NT2/D1 (cell line): ENCODE measurements at regions not wholly inside any gene's neighbourhood (a gene's known extent, or its start where the extent isn't known, plus 50 kb on each side); places are given as distances from the start of the nearest gene placed in this dataset.

Source experiments
- DNase-seq: peaks from one replicate; pipeline ENCODE4 v3.0.0-alpha.2; 2011; ENCODE audit warnings: low read depth, low spot score
- H3K27me3 ChIP-seq: 2 replicates; pipeline ENCODE4 v1.6.0; 2011; ENCODE audit warnings: mild to moderate bottlenecking; ENCODE audit not compliant: insufficient read length, insufficient read depth
- H3K36me3 ChIP-seq: 2 replicates; pipeline ENCODE4 v1.6.1; 2011; ENCODE audit warnings: mild to moderate bottlenecking, low read length, mixed read lengths; ENCODE audit not compliant: insufficient read depth, insufficient read length
- H3K4me1 ChIP-seq: 2 replicates; pipeline ENCODE4 v1.5.1; 2011; ENCODE audit not compliant: insufficient read depth, insufficient read length
- H3K4me3 ChIP-seq: 2 replicates; pipeline ENCODE4 v1.5.1; 2011; ENCODE audit warnings: low read depth; ENCODE audit not compliant: insufficient read length
- H3K9ac ChIP-seq: 2 replicates; pipeline ENCODE4 v1.6.0; 2011; ENCODE audit warnings: low read depth; ENCODE audit not compliant: insufficient read length
- H3K9me3 ChIP-seq: 2 replicates; pipeline ENCODE4 v1.5.1; 2011; ENCODE audit warnings: mild to moderate bottlenecking, low read length; ENCODE audit not compliant: insufficient read depth
- SUZ12 ChIP-seq: IDR thresholded peaks from 2 replicates; pipeline ENCODE4 v1.6.1; 2011; ENCODE audit not compliant: insufficient read length, insufficient read depth; ENCODE audit errors: extremely low read depth
- YY1 ChIP-seq: IDR thresholded peaks from 2 replicates; pipeline ENCODE4 v1.6.1; 2011; ENCODE audit not compliant: insufficient read length, insufficient read depth
- ZNF274 ChIP-seq: IDR thresholded peaks from 2 replicates; pipeline ENCODE4 v1.6.1; 2011; ENCODE audit warnings: mild to moderate bottlenecking, low read depth, low read length

DNA sequence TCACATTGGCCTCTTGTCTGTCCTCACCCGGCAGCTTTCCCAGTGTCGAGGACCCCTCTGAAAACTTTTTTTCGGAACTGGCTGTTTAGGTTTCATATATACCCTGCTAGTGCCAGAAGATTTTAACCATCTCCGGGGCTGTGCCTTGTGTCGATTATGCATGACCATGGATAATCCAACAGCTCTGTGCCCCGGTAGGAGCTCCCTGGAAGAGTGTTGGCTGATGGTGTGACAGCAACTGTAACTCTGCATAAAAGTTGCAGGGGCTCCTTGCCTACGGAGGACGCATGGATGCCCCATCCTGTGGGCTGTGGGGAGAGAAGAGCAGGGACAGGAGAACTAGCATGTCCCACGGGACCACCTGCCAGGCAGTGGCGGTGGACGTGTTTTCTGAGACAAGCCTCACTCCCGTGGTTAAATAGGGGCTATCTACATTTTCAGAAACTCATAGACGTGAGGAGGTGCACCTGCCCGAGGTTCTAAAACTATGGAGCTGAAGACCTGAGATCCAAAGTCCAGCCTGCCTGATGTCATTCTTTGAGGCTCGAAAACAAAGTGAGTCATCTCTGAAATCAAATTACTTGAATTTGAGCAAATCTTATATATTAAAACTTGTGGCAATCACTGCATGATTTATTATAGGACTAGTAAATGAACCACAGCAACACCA, 437.2 kb upstream of the HS6ST1 start:
- Histone ChIP-seq H3K9me3 (no peaks in the 10 kb centered on the region), H3K36me3 (no peaks in the 10 kb centered on the region), H3K4me1 (peaks cover 5% of the 10 kb centered on the region), H3K27me3 (no peaks in the 10 kb centered on the region), H3K9ac (no peak overlapping the region), H3K4me3 (no peak overlapping the region)
- TF ChIP-seq ZNF274, result no peak
- TF ChIP-seq YY1, result no peak
- no peak for TF ChIP-seq SUZ12
- DNase-seq, result no peak

DNA sequence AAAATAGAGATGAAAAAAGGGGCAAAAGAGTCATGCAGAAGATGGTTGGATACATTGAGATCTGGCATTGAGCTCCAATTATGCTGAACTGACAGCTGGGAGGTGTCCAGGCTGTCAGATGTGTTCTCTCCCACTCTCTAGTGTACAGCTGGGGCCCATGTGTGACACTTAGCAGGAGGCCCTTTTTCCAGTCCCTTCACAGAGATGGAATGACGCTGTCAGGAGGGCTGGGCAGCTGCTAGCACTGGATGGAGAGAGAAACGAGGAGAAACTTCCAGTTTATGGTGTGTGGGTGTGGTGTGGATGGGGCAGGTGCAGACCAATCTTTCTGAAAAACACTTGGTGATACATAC, 437.7 kb upstream of the HS6ST1 start:
- no peaks in the 10 kb centered on the region for H3K36me3 ChIP-seq
- peaks cover 5% of the 10 kb centered on the region for H3K4me1 ChIP-seq
- H3K9me3 ChIP-seq, result no peaks in the 10 kb centered on the region
- H3K4me3 ChIP-seq, result no peak overlapping the region
- H3K27me3 ChIP-seq, result no peaks in the 10 kb centered on the region
- no peak for DNase-seq
- no peak overlapping the region for H3K9ac ChIP-seq
- TF ChIP-seq SUZ12, result no peak

DNA sequence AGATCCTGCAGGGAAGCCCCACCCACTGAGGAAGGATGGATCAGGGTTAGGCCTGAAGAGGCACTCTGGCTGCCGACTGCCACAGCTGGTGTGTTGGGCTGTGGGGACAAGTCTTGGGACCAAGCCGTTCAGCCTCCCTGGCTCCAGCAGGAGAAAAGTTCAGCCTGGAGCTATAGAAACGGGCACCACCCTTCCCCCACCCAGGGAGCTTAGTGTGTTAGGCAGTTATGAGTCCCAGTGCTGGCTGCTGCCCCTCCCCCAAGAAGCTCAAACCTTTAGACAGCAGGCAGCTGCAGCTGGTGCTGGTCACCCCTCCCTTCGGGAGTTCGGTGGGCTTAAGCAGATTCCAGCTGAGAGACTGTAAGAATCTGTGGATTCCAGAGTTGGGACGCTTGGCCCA, 447.1 kb upstream of the HS6ST1 start:
- DNase-seq, result no peak
- no peak overlapping the region for H3K9ac ChIP-seq
- H3K4me3 ChIP-seq, result no peak overlapping the region
- H3K27me3 ChIP-seq, result no peaks in the 10 kb centered on the region
- no peaks in the 10 kb centered on the region for H3K36me3 ChIP-seq
- peaks cover 5% of the 10 kb centered on the region for H3K4me1 ChIP-seq
- peaks cover 9% of the 10 kb centered on the region; the same call in 1 of the 2 replicates for H3K9me3 ChIP-seq
- TF ChIP-seq YY1, result no peak
- no peak for TF ChIP-seq SUZ12
- TF ChIP-seq ZNF274, result no peak

GRCh38 chr2:128768041-128768440, 449.4 kb upstream of the HS6ST1 start:
- H3K4me3 ChIP-seq, result no peak overlapping the region
- no peaks in the 10 kb centered on the region for H3K9me3 ChIP-seq
- H3K9ac ChIP-seq, result no peak overlapping the region
- TF ChIP-seq YY1 (no peak), SUZ12 (no peak), ZNF274 (no peak)
- H3K4me1 ChIP-seq, result peaks cover 5% of the 10 kb centered on the region
- H3K27me3 ChIP-seq, result no peaks in the 10 kb centered on the region
- DNase-seq, result no peak
- H3K36me3 ChIP-seq, result no peaks in the 10 kb centered on the region

- Histone ChIP-seq H3K36me3 (no peaks in the 10 kb centered on the region), H3K27me3 (no peaks in the 10 kb centered on the region), H3K4me1 (peaks cover 5% of the 10 kb centered on the region), H3K9me3 (no peaks in the 10 kb centered on the region), H3K4me3 (no peak overlapping the region), H3K9ac (no peak overlapping the region)
- TF ChIP-seq ZNF274, result no peak
- no peak for TF ChIP-seq YY1
- TF ChIP-seq SUZ12, result no peak
- no peak for DNase-seq
Observed at GRCh38 chr2:128769457-128770142, 450.9 kb upstream of the HS6ST1 start.

GRCh38 chr2:128770143-128771085, 451.7 kb upstream of the HS6ST1 start:
- DNase-seq, result no peak
- Histone ChIP-seq H3K27me3 (no peaks in the 10 kb centered on the region), H3K4me1 (peaks cover 4% of the 10 kb centered on the region), H3K4me3 (no peak overlapping the region), H3K9ac (no peak overlapping the region), H3K9me3 (no peaks in the 10 kb centered on the region), H3K36me3 (no peaks in the 10 kb centered on the region)
- TF ChIP-seq ZNF274 (no peak), SUZ12 (no peak), YY1 (no peak)

DNA sequence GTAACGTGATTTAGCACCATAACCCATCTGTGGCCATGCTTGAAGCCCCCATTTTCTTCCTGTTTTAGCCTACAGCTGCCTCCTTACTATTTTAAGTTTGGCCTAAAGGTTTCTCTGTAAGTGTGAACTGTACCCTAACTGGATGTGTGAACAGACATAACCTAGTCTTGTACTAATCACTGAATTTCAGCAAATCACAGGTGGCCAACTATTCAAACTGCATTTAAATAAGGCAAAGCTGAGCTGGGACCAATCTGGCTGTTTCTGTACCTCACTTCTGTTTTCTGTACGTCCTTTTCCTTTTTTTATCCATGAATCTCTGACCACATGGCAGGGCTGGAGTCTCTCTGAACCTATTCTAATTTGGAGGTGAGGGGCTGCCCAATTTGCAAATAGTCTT, 452.7 kb upstream of the HS6ST1 start:
- TF ChIP-seq ZNF274, result no peak
- no peak for TF ChIP-seq YY1
- no peak for TF ChIP-seq SUZ12
- Histone ChIP-seq H3K9ac (no peak overlapping the region), H3K4me3 (no peak overlapping the region), H3K4me1 (no peaks in the 10 kb centered on the region), H3K36me3 (no peaks in the 10 kb centered on the region), H3K27me3 (no peaks in the 10 kb centered on the region), H3K9me3 (no peaks in the 10 kb centered on the region)
- no peak for DNase-seq
